ENCODE measurements at regions not wholly inside any gene's neighbourhood (a gene's known extent, or its start where the extent isn't known, plus 50 kb on each side); places are given as distances from the start of the nearest gene placed in this dataset.

- Histone ChIP-seq H3K4me1 (ENCODE audit: control insufficient read depth in 1 of 2, insufficient read depth in 1 of 2, low read depth in 1 of 2, low read length in 1 of 2) (peaks cover 0 to 6% of the 10 kb centered on the region in 2 experiments), H3K27me3 (no peaks in the 10 kb centered on the region), H3K9me3 (no peaks in the 10 kb centered on the region), H3K27ac (no peak overlapping the region), H3K36me3 (no peaks in the 10 kb centered on the region), H3K4me3 (ENCODE audit: low read depth in 1 of 2, low read length in 1 of 2) (no peak overlapping the region)
- TF ChIP-seq CTCF (IDR thresholded peaks at IDR 0.05) = no peak
Measured at GRCh38 chr9:679462-679861, 162.0 kb upstream of the DMRT1 start.

DNA sequence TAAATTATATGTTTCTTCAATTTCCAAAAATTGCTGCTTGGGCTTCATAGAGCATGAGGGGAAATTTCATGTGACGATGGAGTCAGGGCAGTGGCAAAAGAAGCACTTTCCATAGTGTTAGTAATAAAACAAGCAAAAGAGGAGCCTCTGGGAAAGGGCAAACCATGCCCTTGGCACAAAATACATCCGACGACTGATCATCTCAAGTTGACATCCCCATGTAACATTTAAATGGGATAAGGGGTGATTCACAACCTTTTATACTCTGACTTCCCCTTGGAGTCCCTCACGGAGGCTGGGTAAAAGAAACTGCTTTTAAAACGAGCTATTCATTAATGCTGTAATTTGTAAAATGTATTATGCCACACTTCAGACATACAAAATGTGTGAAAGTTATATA, 161.4 kb upstream of the DMRT1 start:
- Histone ChIP-seq H3K4me3 (ENCODE audit: low read depth in 1 of 2, low read length in 1 of 2) (no peak overlapping the region), H3K36me3 (no peaks in the 10 kb centered on the region), H3K27me3 (no peaks in the 10 kb centered on the region), H3K4me1 (ENCODE audit: control insufficient read depth in 1 of 2, insufficient read depth in 1 of 2, low read depth in 1 of 2, low read length in 1 of 2) (peaks cover 0 to 6% of the 10 kb centered on the region in 2 experiments), H3K27ac (no peak overlapping the region), H3K9me3 (no peaks in the 10 kb centered on the region)
- TF ChIP-seq CTCF (IDR thresholded peaks at IDR 0.05) = no peak

DNA sequence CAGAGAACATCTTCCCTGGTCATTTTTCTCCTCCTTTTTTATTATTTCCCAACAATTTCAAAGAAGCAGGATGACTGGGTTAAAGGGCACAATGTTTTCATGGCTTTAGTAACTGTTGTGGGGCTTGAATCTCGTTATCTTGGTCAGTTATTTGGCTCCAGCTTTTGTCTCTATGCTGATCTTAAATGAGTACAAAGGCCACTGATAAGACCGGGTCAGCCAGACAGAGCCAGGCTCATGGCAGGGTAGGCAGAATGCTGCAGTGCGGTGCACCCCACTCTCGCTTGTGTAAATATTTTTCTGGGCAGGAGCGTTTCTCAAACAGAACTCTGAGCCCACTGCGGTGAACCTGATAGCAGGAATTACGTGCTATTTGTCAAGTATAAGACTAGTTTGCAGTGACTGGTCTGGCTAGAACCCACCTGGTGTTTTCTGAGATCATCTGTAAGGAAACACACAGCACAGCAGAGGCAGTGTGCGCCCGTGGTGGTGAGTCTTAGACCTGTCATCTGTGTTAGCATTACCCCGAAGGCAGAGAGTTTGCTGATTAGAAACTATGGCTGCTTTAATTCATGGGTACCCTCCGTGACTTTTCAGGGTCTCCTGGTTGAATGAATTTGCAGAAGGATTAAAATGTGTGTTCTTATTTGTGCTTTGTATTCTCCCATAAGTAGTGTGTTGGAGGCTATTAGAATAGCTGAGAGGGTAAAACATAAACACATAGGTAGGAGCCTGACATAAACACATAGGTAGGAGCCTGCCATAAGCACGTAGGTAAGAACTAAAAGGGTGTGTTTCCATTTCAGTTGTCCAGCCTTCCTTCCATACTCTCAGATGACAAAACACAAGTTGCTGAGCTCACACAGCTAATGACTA, 158.6 kb upstream of the DMRT1 start:
- Histone ChIP-seq H3K36me3 (no peaks in the 10 kb centered on the region), H3K4me3 (ENCODE audit: low read depth in 1 of 2, low read length in 1 of 2) (no peak overlapping the region), H3K4me1 (ENCODE audit: control insufficient read depth in 1 of 2, insufficient read depth in 1 of 2, low read depth in 1 of 2, low read length in 1 of 2) (peaks cover 0 to 1% of the 10 kb centered on the region in 2 experiments), H3K27ac (no peak overlapping the region), H3K27me3 (no peaks in the 10 kb centered on the region), H3K9me3 (no peaks in the 10 kb centered on the region)
- no peak for TF ChIP-seq CTCF (IDR thresholded peaks at IDR 0.05)

DNA sequence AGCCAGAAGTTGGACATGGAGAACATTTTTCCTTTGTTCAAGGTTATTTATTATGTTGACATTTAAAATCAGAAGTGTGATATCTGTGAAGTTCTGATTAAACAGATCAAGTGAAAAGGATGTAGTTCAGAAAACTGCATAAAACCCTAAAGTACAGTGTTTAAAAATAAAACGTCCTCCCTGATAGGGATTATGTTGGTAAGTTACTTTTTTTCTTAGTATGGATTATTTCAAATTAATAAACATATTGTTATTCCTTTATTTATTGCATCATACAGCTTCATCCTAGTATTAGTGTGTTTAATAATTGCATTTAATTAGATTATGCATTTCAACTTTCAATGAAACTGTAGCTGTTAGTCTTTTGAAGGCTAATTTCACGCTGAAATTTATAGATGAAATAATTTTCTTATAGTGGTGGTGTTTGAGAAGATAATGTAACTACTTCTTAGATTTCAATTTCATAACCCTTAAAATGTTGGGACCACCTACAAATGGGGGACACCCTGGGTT, 157.9 kb upstream of the DMRT1 start:
- no peak for TF ChIP-seq CTCF (IDR thresholded peaks at IDR 0.05)
- Histone ChIP-seq H3K4me3 (ENCODE audit: low read depth in 1 of 2, low read length in 1 of 2) (no peak overlapping the region), H3K27ac (no peak overlapping the region), H3K27me3 (no peaks in the 10 kb centered on the region), H3K9me3 (no peaks in the 10 kb centered on the region), H3K36me3 (no peaks in the 10 kb centered on the region), H3K4me1 (ENCODE audit: control insufficient read depth in 1 of 2, insufficient read depth in 1 of 2, low read depth in 1 of 2, low read length in 1 of 2) (no peaks in the 10 kb centered on the region)

- no peak overlapping the region for H3K27ac ChIP-seq
- no peak for TF ChIP-seq CTCF (IDR thresholded peaks at IDR 0.05)
- no peaks in the 10 kb centered on the region for H3K27me3 ChIP-seq
- H3K36me3 ChIP-seq = no peaks in the 10 kb centered on the region
- H3K4me3 ChIP-seq (ENCODE audit: low read depth in 1 of 2, low read length in 1 of 2) = no peak overlapping the region
- no peaks in the 10 kb centered on the region for H3K9me3 ChIP-seq
- H3K4me1 ChIP-seq (ENCODE audit: control insufficient read depth in 1 of 2, insufficient read depth in 1 of 2, low read depth in 1 of 2, low read length in 1 of 2) = peaks cover 0 to 3% of the 10 kb centered on the region in 2 experiments
Measured at GRCh38 chr9:684054-684890, 157.2 kb upstream of the DMRT1 start.
